Mesenchymal stem cell (in vitro differentiated cells and primary cell): ENCODE measurements at regions not wholly inside any gene's neighbourhood (a gene's known extent, or its start where the extent isn't known, plus 50 kb on each side); places are given as distances from the start of the nearest gene placed in this dataset.

Experiments
- DNase-seq: peaks from one replicate; pipeline ENCODE4 v3.0.0-alpha.2; 2013
- H2AFZ ChIP-seq: one replicate; pipeline ENCODE4 v1.6.1; 2013; ENCODE audit warnings: low read depth, mild to moderate bottlenecking, control low read depth, inconsistent platforms, low read length, moderate library complexity
- H2AK5ac ChIP-seq: 2 replicates; pipeline ENCODE4 v1.6.1; 2013; ENCODE audit warnings: low read length, moderate library complexity, mild to moderate bottlenecking, inconsistent platforms; ENCODE audit not compliant: severe bottlenecking
- H2BK120ac ChIP-seq: one replicate; pipeline ENCODE4 v1.6.1; 2013; ENCODE audit warnings: low read depth, mild to moderate bottlenecking, inconsistent platforms, low read length, moderate library complexity
- H2BK12ac ChIP-seq, 2 experiments: one replicate each; pipeline ENCODE4 v1.6.1; 2013; ENCODE audit warnings: inconsistent platforms in 2 of 2, low read length in 2 of 2, mild to moderate bottlenecking in 2 of 2, moderate library complexity in 2 of 2, control low read depth in 1 of 2
- H2BK15ac ChIP-seq: one replicate; pipeline ENCODE4 v1.6.1; 2013; ENCODE audit warnings: mild to moderate bottlenecking, low read depth, inconsistent platforms; ENCODE audit not compliant: poor library complexity, severe bottlenecking
- H2BK5ac ChIP-seq: 2 replicates; pipeline ENCODE4 v1.6.1; 2013; ENCODE audit warnings: low read depth, mild to moderate bottlenecking, low read length, control low read depth, inconsistent platforms; ENCODE audit not compliant: poor library complexity, severe bottlenecking
- H3K14ac ChIP-seq, 2 experiments: one replicate each; pipeline ENCODE4 v1.6.1; 2013; ENCODE audit warnings: inconsistent platforms in 2 of 2, low read length in 2 of 2, control low read depth in 1 of 2, mild to moderate bottlenecking in 1 of 2, moderate library complexity in 1 of 2
- H3K18ac ChIP-seq, 2 experiments: one replicate each; pipeline ENCODE4 v1.6.1; 2013; ENCODE audit warnings: inconsistent platforms in 2 of 2, low read length in 2 of 2, control low read depth in 1 of 2, low read depth in 1 of 2, mild to moderate bottlenecking in 1 of 2
- H3K23ac ChIP-seq, 2 experiments: one replicate each; pipeline ENCODE4 v1.6.1; 2013; ENCODE audit warnings: inconsistent platforms in 2 of 2, low read length in 2 of 2, mild to moderate bottlenecking in 2 of 2, moderate library complexity in 2 of 2, control low read depth in 1 of 2
- H3K27ac ChIP-seq: 2 replicates; pipeline ENCODE4 v1.5.1; 2013; ENCODE audit warnings: mild to moderate bottlenecking, moderate library complexity, low read length, control low read depth, inconsistent platforms; ENCODE audit not compliant: poor library complexity, severe bottlenecking
- H3K27me3 ChIP-seq, 2 experiments: 2 replicates each; pipeline versions ENCODE4 v1.6.1 to v1.7.0; 2013; ENCODE audit warnings: low read length in 2 of 2, mild to moderate bottlenecking in 2 of 2, moderate library complexity in 2 of 2, control low read depth in 1 of 2, inconsistent platforms in 1 of 2; ENCODE audit not compliant: control insufficient read depth in 1 of 2, insufficient read depth in 1 of 2
- H3K36me3 ChIP-seq, 2 experiments: 2 replicates each; pipeline versions ENCODE4 v1.6.1 to v1.7.0; 2013; ENCODE audit warnings: low read length in 2 of 2, control low read depth in 1 of 2, inconsistent platforms in 1 of 2, low read depth in 1 of 2, mild to moderate bottlenecking in 1 of 2; ENCODE audit not compliant: insufficient read depth in 2 of 2, control insufficient read depth in 1 of 2
- H3K4ac ChIP-seq, 2 experiments: one replicate each; pipeline ENCODE4 v1.6.1; 2013; ENCODE audit warnings: inconsistent platforms in 2 of 2, low read length in 2 of 2, mild to moderate bottlenecking in 2 of 2, moderate library complexity in 2 of 2, control low read depth in 1 of 2, low read depth in 1 of 2
- H3K4me1 ChIP-seq: 2 replicates; pipeline ENCODE4 v1.6.1; 2013; ENCODE audit warnings: low read depth, low read length, control low read depth; ENCODE audit not compliant: control insufficient read depth, insufficient read depth
- H3K4me2 ChIP-seq: 2 replicates; pipeline ENCODE4 v1.6.1; 2013; ENCODE audit warnings: low read length, mild to moderate bottlenecking, inconsistent platforms; ENCODE audit not compliant: poor library complexity, severe bottlenecking
- H3K4me3 ChIP-seq, 2 experiments: 2 replicates each; pipeline versions ENCODE4 v1.5.1 to v1.7.0; 2013; ENCODE audit warnings: low read length in 2 of 2, mild to moderate bottlenecking in 2 of 2, control low read depth in 1 of 2, low read depth in 1 of 2; ENCODE audit not compliant: insufficient read depth in 1 of 2
- H3K79me1 ChIP-seq: replicated peaks from 2 replicates; pipeline ENCODE4 v1.6.1; 2013; ENCODE audit warnings: mild to moderate bottlenecking, control low read depth, low read length, inconsistent platforms; ENCODE audit not compliant: poor library complexity, severe bottlenecking
- H3K9ac ChIP-seq: 2 replicates; pipeline ENCODE4 v1.7.0; 2013; ENCODE audit warnings: mild to moderate bottlenecking, low read length, moderate library complexity
- H3K9me3 ChIP-seq: 2 replicates; pipeline ENCODE4 v1.7.0; 2013; ENCODE audit warnings: mild to moderate bottlenecking, low read length; ENCODE audit not compliant: control insufficient read depth
- H4K8ac ChIP-seq: one replicate; pipeline ENCODE4 v1.6.1; 2013; ENCODE audit warnings: inconsistent platforms, mild to moderate bottlenecking, low read length, moderate library complexity
- H4K91ac ChIP-seq: one replicate; pipeline ENCODE4 v1.6.1; 2013; ENCODE audit warnings: mild to moderate bottlenecking, low read length, inconsistent platforms
- WGBS: methylation state at CpG from one replicate; pipeline ENCODE4 v1.1.7; 2013; ENCODE audit warnings: mixed read lengths; 5-methylcytosine and 5-hydroxymethylcytosine counted together

- Histone ChIP-seq H2BK12ac (no peak overlapping the region), H3K14ac (no peak overlapping the region), H3K9me3 (peaks cover 4% of the 10 kb centered on the region), H2BK15ac (no peak overlapping the region), H3K79me1 (no peaks in the 10 kb centered on the region), H3K4me2 (no peak overlapping the region), H2AFZ (no peak overlapping the region), H3K27ac (no peak overlapping the region), H4K91ac (no peak overlapping the region), H3K36me3 (no peaks in the 10 kb centered on the region), H3K4me1 (no peaks in the 10 kb centered on the region), H2BK120ac (no peak overlapping the region), H3K4ac (no peak overlapping the region), H2BK5ac (no peak overlapping the region), H3K4me3 (no peak overlapping the region), H4K8ac (no peak overlapping the region), H3K27me3 (no peaks in the 10 kb centered on the region), H3K18ac (no peak overlapping the region), H2AK5ac (no peak overlapping the region), H3K9ac (no peak overlapping the region), H3K23ac (no peak overlapping the region)
- DNase-seq = no peak
- 96% methylated on average over 1 of the region's 1 CpG for WGBS
Measured at GRCh38 chr6:145257704-145258103, 477.6 kb downstream of the EPM2A start.

GRCh38 chr6:145258122-145258521 is 477.2 kb downstream of the EPM2A start:
- Histone ChIP-seq H2BK12ac (no peak overlapping the region), H3K4ac (no peak overlapping the region), H2AFZ (no peak overlapping the region), H3K23ac (no peak overlapping the region), H3K36me3 (no peaks in the 10 kb centered on the region), H4K8ac (no peak overlapping the region), H3K9ac (no peak overlapping the region), H3K14ac (no peak overlapping the region), H4K91ac (no peak overlapping the region), H3K79me1 (no peaks in the 10 kb centered on the region), H3K18ac (no peak overlapping the region), H3K4me3 (no peak overlapping the region), H3K27me3 (no peaks in the 10 kb centered on the region), H2BK5ac (no peak overlapping the region), H2AK5ac (no peak overlapping the region), H3K4me1 (no peaks in the 10 kb centered on the region), H3K4me2 (no peak overlapping the region), H3K9me3 (peaks cover 4% of the 10 kb centered on the region), H2BK15ac (no peak overlapping the region), H2BK120ac (no peak overlapping the region), H3K27ac (no peak overlapping the region)
- DNase-seq = no peak
- WGBS = no CpG with 5 or more reads among the region's 1 CpG

GRCh38 chr6:145260484-145261175 is 474.7 kb downstream of the EPM2A start:
- no peak overlapping the region for H2BK12ac ChIP-seq
- H2BK5ac ChIP-seq = no peak overlapping the region
- H3K23ac ChIP-seq = no peak overlapping the region
- H3K36me3 ChIP-seq = no peaks in the 10 kb centered on the region
- no peak overlapping the region for H2AK5ac ChIP-seq
- no peak overlapping the region for H3K4me2 ChIP-seq
- H2AFZ ChIP-seq = no peak overlapping the region
- WGBS = 83% methylated on average over 2 of the region's 2 CpGs
- H2BK15ac ChIP-seq = no peak overlapping the region
- H3K9me3 ChIP-seq = peaks cover 1% of the 10 kb centered on the region
- H3K4me1 ChIP-seq = no peaks in the 10 kb centered on the region
- H3K79me1 ChIP-seq = no peaks in the 10 kb centered on the region
- no peak for DNase-seq
- no peaks in the 10 kb centered on the region for H3K27me3 ChIP-seq
- no peak overlapping the region for H2BK120ac ChIP-seq
- no peak overlapping the region for H4K8ac ChIP-seq
- H3K4ac ChIP-seq = no peak overlapping the region
- H3K9ac ChIP-seq = no peak overlapping the region
- no peak overlapping the region for H3K4me3 ChIP-seq
- H3K18ac ChIP-seq = no peak overlapping the region
- no peak overlapping the region for H4K91ac ChIP-seq
- no peak overlapping the region for H3K14ac ChIP-seq
- no peak overlapping the region for H3K27ac ChIP-seq

- no peaks in the 10 kb centered on the region for H3K4me1 ChIP-seq
- no peaks in the 10 kb centered on the region for H3K9me3 ChIP-seq
- no peak overlapping the region for H2BK120ac ChIP-seq
- H3K79me1 ChIP-seq = no peaks in the 10 kb centered on the region
- WGBS = 75% methylated on average over 2 of the region's 2 CpGs
- H3K23ac ChIP-seq = no peak overlapping the region
- no peaks in the 10 kb centered on the region for H3K27me3 ChIP-seq
- no peak overlapping the region for H3K4me2 ChIP-seq
- H3K4ac ChIP-seq = no peak overlapping the region
- no peak overlapping the region for H2AK5ac ChIP-seq
- H3K27ac ChIP-seq = no peak overlapping the region
- H4K91ac ChIP-seq = no peak overlapping the region
- H3K9ac ChIP-seq = no peak overlapping the region
- H2BK12ac ChIP-seq = no peak overlapping the region
- DNase-seq = no peak
- no peak overlapping the region for H2AFZ ChIP-seq
- H3K36me3 ChIP-seq = no peaks in the 10 kb centered on the region
- H3K14ac ChIP-seq = no peak overlapping the region
- H4K8ac ChIP-seq = no peak overlapping the region
- no peak overlapping the region for H3K4me3 ChIP-seq
- H3K18ac ChIP-seq = no peak overlapping the region
- H2BK5ac ChIP-seq = no peak overlapping the region
- no peak overlapping the region for H2BK15ac ChIP-seq
Measured at GRCh38 chr6:145261758-145262157, 473.6 kb downstream of the EPM2A start.
